Right ventricle myocardium superior (tissue), 1 donor: ENCODE measurements at regions not wholly inside any gene's neighbourhood (a gene's known extent, or its start where the extent isn't known, plus 50 kb on each side); places are given as distances from the start of the nearest gene placed in this dataset.
"Not testable (repeated sequence)": the region's sequence is repeated elsewhere in the genome, so short reads cannot be mapped to it uniquely, and the experiment has no call there.

Experiments
- ATAC-seq: fragments of 200-7000 bp; cut with Tn5 transposase; one replicate; pipeline ENCODE4 v1.9.1; 2020; ENCODE audit warnings: mild to moderate bottlenecking; ENCODE audit not compliant: poor library complexity
- DNase-seq: peaks from one replicate; pipeline ENCODE4 v3.0.0-alpha.2; 2020
- intact Hi-C: fragments of 100-400 bp; cut with DNase I; formaldehyde crosslinking; loops from one replicate; pipeline ENCODE4 v1.11.2; 2022
- donor health status: DM: no; HTN: yes; CAD: no; lungs with severe emphysema.

GRCh38 chr9:72440992-72441847, 76.2 kb upstream of the ZFAND5 start:
- DNase-seq (no peak), ATAC-seq (no peak)
- intact Hi-C loops: no loop called here

GRCh38 chr9:72440378-72440777, 75.4 kb upstream of the ZFAND5 start:
- DNase-seq (no peak), ATAC-seq (peak; percentile 45)
- intact Hi-C loops: no loop called here

DNA sequence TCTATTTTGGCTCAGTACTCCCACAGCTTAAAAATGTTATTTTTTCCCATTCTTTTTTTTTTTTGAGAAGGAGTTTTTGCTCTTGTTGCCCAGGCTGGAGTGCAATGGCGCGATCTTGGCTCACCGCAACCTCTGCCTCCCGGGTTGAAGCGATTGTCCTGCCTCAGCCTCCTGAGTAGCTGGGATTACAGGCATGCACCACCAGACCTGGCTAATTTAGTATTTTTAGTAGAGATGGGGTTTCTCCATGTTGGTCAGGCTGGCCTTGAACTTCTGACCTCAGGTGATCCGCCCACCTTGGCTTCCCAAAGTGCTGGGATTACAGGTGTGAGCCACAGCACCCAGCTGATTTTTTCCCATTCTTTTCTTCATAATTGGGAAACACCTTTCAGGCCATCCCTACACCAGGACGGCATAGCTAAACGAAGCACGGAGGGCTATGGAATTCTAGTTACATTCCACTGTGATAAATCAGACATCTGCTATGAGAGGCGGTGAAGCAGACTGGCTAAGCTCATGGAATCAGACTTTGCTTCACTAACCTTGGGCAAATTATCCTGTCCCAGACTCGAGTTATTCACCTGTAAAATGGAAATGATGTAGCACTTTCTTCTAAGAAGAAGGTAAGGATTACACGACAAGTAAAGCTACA, 68.7 kb upstream of the ZFAND5 start:
- DNase-seq, ATAC-seq, intact Hi-C loops: not testable (repeated sequence)

DNA sequence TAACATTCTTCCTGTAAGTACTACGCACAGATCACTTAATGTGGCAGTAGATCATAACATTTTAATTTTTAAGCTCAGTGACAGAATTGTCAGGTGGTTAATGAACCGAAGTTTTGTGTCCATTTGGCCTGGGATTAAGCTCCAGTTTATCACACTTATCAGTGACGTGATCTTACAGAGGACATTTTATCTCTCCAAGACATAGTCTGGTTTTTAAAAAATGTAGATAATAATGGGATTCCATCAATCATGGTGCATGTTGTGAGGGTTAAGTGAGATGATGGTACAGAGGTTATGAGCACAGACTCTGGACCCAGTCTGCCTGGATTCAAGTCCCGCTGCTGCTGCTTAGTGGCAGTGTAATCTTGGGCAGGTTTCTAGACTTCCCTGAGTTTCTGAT, 66.0 kb upstream of the ZFAND5 start:
- intact Hi-C loops: no loop called here
- ATAC-seq: no peak
- no peak for DNase-seq

DNA sequence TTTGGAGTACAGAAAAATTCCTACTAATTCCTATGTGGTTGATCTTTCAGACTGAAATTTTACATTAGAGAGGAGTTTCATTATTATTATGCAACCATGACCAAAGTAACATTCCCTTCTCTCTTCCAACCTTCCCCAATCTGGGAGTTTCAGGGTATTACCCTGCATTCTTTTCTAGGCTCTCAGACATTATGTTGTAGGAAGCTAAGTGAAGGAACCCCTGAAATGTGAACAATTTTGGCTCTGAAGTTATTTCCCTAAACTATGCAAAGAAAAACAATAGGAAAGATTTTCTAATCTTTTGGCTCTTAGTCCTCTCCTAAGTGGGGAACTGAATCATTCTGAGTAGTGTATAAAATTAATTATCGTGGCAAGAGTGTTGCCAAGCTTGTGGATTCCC, 63.3 kb upstream of the ZFAND5 start:
- ATAC-seq: no peak
- intact Hi-C loops: no loop called here
- no peak for DNase-seq

DNA sequence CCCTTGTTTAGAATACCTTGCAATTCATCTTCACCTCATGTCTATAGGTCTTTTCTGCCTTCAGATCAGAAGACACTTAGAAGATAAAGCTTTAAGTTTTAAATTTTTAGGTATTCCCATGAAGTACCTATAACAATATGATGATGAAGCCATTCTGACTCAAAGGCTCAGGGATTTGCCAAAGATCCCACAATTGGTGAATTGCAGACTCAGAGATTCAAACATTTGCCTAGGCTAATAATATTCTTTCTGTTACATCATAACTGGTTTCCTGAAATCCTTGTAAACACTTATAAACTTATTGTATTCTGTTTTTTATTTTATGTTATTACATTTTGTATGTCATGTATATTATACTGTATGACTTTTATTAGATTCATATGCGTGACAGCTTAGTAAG, 62.8 kb upstream of the ZFAND5 start:
- ATAC-seq (no peak), DNase-seq (no peak)
- intact Hi-C loops: no loop called here

GRCh38 chr9:72424131-72424530, 59.1 kb upstream of the ZFAND5 start:
- DNase-seq (no peak), ATAC-seq (peak; percentile 62)
- intact Hi-C loops: no loop called here

- DNase-seq: no peak
- intact Hi-C loops: no loop called here
- no peak for ATAC-seq
Measured at GRCh38 chr9:72422214-72422613, 57.2 kb upstream of the ZFAND5 start.

GRCh38 chr9:72420783-72421182, 55.8 kb upstream of the ZFAND5 start:
- intact Hi-C loops: no loop called here
- DNase-seq (no peak), ATAC-seq (no peak)

DNA sequence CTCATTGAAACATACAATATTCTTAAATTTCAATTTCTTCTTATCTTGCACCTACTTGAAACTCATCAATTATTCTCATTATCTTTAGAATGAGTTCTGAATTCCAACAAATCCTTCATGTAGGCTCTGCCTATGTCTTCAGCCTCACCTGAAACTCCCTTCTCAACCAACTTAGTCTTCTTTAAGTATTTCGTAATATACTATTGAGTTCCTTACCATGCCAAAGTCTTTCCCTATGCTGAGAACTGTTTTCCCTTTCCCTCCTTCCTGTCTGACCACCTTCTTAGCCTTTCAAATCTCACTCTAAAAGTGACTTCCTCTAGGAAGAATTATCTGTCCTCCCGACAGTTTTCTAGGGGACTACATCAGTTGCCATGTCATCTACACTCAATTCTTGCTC, 50.9 kb upstream of the ZFAND5 start:
- intact Hi-C loops: no loop called here
- ATAC-seq: no peak
- DNase-seq: no peak

GRCh38 chr9:72415163-72415562, 50.2 kb upstream of the ZFAND5 start:
- intact Hi-C loops: no loop called here
- ATAC-seq (no peak), DNase-seq (no peak)
